HepG2 (cell line): ENCODE measurements at regions not wholly inside any gene's neighbourhood (a gene's known extent, or its start where the extent isn't known, plus 50 kb on each side); places are given as distances from the start of the nearest gene placed in this dataset.

Experiments
- CC2D1A ChIP-seq: sonication (generic); formaldehyde crosslinking; IDR thresholded peaks from 2 replicates; pipeline ENCODE4 v1.8.1; 2023; ENCODE audit warnings: mild to moderate bottlenecking, missing genetic modification reagents
- GATAD2A ChIP-seq: IDR thresholded peaks from 2 replicates; pipeline ENCODE4 v1.6.1; 2016
- MXD1 ChIP-seq: sonication (generic); formaldehyde crosslinking; IDR thresholded peaks from 2 replicates; pipeline ENCODE4 v1.4.0; 2020; ENCODE audit warnings: mild to moderate bottlenecking, missing genetic modification reagents
- MXI1 ChIP-seq: IDR thresholded peaks from 3 replicates; pipeline ENCODE4 v1.6.1; 2012; ENCODE audit warnings: low read depth, low read length, inconsistent platforms, borderline replicate concordance
- SIN3A ChIP-seq: IDR thresholded peaks from 2 replicates; pipeline ENCODE4 v1.6.1; 2011; ENCODE audit warnings: low read depth, mild to moderate bottlenecking, control low read depth, low read length, borderline replicate concordance
- SMARCE1 ChIP-seq: fragments of 450-650 bp; IDR thresholded peaks from 2 replicates; pipeline ENCODE4 v1.6.1; 2017; ENCODE audit warnings: borderline replicate concordance
- ZBTB8A ChIP-seq: sonication (generic); formaldehyde crosslinking; IDR thresholded peaks from 2 replicates; pipeline ENCODE4 v1.4.0; 2020; ENCODE audit warnings: mild to moderate bottlenecking, low read depth, missing genetic modification reagents, borderline replicate concordance
- ZNF672 ChIP-seq: sonication (generic); formaldehyde crosslinking; IDR thresholded peaks from 2 replicates; pipeline ENCODE4 v1.8.1; 2022; ENCODE audit warnings: missing genetic modification reagents
- ZNF747 ChIP-seq: sonication (generic); formaldehyde crosslinking; IDR thresholded peaks from 2 replicates; pipeline ENCODE4 v1.8.1; 2023; ENCODE audit warnings: missing genetic modification reagents, mild to moderate bottlenecking, borderline replicate concordance
- ZNF777 ChIP-seq: sonication (generic); formaldehyde crosslinking; IDR thresholded peaks from 2 replicates; pipeline ENCODE4 v1.4.0; 2020; ENCODE audit warnings: missing genetic modification reagents
- TF ChIP-seq, protein P1 (sequence below): sonication (generic); formaldehyde crosslinking; IDR thresholded peaks from 2 replicates; pipeline ENCODE4 v1.5.0; 2020; ENCODE audit warnings: mild to moderate bottlenecking, missing genetic modification reagents, moderate library complexity
- TF ChIP-seq, protein P2 (sequence below): IDR thresholded peaks from 2 replicates; pipeline ENCODE4 v1.6.1; 2016

- no peak for TF ChIP-seq SIN3A
- no peak for TF ChIP-seq CC2D1A
- TF ChIP-seq ZBTB8A (CRISPR knock-in tag): no peak
- TF ChIP-seq, protein P1, sequence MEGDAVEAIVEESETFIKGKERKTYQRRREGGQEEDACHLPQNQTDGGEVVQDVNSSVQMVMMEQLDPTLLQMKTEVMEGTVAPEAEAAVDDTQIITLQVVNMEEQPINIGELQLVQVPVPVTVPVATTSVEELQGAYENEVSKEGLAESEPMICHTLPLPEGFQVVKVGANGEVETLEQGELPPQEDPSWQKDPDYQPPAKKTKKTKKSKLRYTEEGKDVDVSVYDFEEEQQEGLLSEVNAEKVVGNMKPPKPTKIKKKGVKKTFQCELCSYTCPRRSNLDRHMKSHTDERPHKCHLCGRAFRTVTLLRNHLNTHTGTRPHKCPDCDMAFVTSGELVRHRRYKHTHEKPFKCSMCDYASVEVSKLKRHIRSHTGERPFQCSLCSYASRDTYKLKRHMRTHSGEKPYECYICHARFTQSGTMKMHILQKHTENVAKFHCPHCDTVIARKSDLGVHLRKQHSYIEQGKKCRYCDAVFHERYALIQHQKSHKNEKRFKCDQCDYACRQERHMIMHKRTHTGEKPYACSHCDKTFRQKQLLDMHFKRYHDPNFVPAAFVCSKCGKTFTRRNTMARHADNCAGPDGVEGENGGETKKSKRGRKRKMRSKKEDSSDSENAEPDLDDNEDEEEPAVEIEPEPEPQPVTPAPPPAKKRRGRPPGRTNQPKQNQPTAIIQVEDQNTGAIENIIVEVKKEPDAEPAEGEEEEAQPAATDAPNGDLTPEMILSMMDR (CRISPR knock-in tag): no peak
- TF ChIP-seq, protein P2, sequence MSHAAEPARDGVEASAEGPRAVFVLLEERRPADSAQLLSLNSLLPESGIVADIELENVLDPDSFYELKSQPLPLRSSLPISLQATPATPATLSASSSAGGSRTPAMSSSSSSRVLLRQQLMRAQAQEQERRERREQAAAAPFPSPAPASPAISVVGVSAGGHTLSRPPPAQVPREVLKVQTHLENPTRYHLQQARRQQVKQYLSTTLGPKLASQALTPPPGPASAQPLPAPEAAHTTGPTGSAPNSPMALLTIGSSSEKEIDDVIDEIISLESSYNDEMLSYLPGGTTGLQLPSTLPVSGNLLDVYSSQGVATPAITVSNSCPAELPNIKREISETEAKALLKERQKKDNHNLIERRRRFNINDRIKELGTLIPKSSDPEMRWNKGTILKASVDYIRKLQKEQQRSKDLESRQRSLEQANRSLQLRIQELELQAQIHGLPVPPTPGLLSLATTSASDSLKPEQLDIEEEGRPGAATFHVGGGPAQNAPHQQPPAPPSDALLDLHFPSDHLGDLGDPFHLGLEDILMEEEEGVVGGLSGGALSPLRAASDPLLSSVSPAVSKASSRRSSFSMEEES: no peak
- no peak for TF ChIP-seq MXI1
- no peak for TF ChIP-seq ZNF777
- TF ChIP-seq ZNF672 (CRISPR knock-in tag): no peak
- TF ChIP-seq SMARCE1: no peak
- no peak for TF ChIP-seq MXD1 (CRISPR knock-in tag)
- no peak for TF ChIP-seq GATAD2A (CRISPR knock-in tag)
- no peak for TF ChIP-seq ZNF747
These were observed 142.8 kb upstream of the B3GAT2 start for GRCh38 chr6:71099649-71100048.
